ENCODE measurements at regions not wholly inside any gene's neighbourhood (a gene's known extent, or its start where the extent isn't known, plus 50 kb on each side); places are given as distances from the start of the nearest gene placed in this dataset.
"Not testable (repeated sequence)": the region's sequence is repeated elsewhere in the genome, so short reads cannot be mapped to it uniquely, and the experiment has no call there.

DNA sequence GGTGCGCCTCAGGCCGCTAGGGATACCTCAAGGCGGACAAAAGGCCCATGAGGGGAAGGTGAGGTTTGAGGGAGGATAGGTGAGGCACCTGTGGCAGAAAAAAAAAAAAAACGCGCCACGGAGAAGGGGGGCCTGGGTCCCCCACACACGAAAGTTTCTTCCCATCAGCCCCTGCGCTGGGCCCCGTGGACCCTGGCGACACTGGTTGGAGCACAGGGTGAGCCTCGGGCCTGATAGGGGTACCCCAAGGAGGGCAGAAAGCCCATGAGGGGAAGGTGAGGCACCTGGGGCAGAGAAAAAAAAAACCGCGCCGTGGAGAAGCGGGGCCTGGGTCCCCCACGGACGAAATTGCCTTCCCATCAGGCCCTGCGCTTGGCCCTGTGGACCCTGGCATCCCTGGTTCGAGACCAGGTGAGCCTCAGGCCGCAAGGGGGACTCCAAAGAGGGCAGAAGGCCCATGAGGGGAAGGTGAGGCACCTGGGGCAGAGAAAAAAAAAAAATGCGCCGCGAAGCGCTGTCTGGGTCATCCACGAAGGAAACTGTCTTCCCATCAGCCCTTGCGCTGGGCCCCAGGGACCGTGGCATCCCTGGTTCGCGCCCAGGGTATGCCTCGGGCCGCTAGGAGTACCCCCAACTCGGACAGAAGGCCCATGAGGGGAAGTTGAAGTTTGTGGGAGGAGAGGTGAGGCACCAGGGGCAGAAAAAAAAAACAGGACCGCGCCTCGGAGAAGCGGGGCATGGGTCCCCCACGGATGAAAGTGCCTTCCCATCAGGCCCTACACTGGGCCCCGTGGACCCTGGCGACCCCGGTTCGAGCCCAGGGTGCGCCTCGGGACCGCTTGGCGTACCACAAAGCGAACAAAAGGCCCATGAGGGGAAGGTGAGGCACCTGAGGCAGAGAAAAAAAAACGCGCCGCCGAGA, 226.2 kb downstream of the CCDC74A start:
- no peak for DNase-seq

- DNase-seq, result no peak
Measured at GRCh38 chr2:131754929-131755720, 227.4 kb downstream of the CCDC74A start.

GRCh38 chr2:131756141-131756907, 228.6 kb downstream of the CCDC74A start:
- no peak for DNase-seq

DNA sequence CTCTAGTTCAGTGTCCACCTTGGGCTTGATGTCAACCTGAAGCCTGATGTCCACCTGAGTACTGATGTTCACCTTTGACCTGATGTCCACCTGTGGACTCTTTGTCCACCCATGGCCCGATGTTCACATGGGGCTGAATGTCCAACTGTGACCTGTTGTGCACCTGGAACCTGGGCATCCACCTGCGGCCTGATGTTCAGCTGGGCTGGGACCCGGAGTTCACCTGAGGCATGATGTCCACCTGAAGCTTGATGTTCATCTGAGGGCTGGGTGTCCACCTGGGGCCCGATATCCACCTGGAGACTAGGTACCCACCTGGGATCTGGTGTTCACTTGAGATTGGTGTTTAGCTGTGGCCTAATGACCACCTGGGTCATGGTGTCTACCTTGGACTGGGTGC, 231.3 kb downstream of the CCDC74A start:
- not testable (repeated sequence) for DNase-seq

DNA sequence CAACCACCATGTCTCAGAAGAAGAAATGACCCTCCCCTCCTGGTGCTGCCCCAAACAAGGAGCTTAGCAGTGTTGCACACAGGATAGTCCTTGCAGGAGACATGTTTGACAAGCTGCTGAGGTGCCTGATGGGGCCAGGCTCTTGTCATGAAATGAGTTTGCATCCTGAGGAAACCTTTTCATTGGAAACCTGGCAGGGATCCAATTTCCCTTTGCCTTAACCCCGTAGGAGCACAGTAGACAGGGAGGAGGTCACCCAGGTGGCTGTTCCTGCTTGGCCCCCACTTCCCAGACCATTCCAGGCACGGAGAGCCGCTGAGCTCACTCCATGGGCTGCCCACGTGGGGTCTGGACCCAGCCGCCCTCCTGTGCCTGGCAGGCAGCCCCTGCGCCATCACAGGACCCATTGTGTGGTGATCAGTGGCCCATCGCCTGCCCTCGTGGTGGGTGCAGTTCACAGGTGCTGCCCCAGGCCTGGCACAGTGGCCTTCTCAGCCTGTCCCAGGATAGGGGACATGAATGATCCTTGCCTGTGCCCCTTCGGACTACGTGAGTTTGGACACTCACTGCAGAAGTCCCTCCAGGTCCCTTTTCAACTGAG, 247.4 kb downstream of the CCDC74A start:
- DNase-seq, result not testable (repeated sequence)

- DNase-seq, result not testable (repeated sequence)
Measured at GRCh38 chr2:131775903-131776506, 248.3 kb downstream of the CCDC74A start.

- not testable (repeated sequence) for DNase-seq
Measured at GRCh38 chr2:131780446-131780845, 252.8 kb downstream of the CCDC74A start.

- DNase-seq, result no peak
Measured at GRCh38 chr2:131801210-131801744, 273.6 kb downstream of the CCDC74A start.

GRCh38 chr2:131801745-131802350, 274.2 kb downstream of the CCDC74A start:
- not testable (repeated sequence) for DNase-seq

GRCh38 chr2:131802351-131802836, 274.7 kb downstream of the CCDC74A start:
- DNase-seq, result not testable (repeated sequence)

DNA sequence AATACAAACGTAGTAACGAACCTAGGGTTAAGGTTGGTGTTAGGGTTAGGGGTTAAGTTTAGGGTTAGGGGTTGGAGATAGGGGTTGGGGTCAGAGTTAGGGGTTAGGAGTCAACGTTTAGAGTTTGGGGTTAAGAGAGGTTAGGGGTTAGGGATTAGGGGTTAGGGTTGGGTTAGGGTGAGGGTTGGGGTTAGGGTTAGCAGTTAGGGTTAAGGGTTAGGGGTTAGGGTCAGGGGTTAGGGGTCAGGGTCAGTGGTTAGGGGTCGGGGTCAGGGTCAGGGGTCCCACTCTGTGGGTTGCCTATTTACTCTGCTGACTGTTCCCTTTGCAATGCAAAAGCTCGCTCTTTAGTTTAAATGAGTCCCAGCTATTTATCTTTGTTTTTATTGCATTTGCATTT, 275.5 kb downstream of the CCDC74A start:
- DNase-seq, result not testable (repeated sequence)

DNA sequence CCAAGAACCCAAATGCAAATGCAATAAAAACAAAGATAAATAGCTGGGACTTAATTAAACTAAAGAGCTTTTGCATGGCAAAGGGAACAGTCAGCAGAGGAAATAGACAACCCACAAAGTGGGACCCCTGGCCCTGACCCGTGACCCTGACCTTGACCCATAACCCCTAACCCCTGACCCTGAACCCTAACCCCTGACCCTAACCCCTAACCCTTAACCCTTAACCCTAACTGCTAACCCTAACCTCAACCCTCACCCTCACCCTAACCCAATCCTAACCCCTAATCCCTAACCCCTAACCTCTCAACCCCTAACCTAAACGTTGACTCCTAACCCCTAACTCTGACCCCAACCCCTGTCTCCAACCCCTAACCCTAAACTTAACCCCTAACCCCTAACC, 284.9 kb downstream of the CCDC74A start:
- DNase-seq, result not testable (repeated sequence)

GRCh38 chr2:131813378-131813777, 285.7 kb downstream of the CCDC74A start:
- DNase-seq, result not testable (repeated sequence)

- DNase-seq, result not testable (repeated sequence)
Measured at GRCh38 chr2:131818267-131818973, 290.7 kb downstream of the CCDC74A start.

GRCh38 chr2:131822237-131822721, 294.6 kb downstream of the CCDC74A start:
- DNase-seq, result not testable (repeated sequence)

DNA sequence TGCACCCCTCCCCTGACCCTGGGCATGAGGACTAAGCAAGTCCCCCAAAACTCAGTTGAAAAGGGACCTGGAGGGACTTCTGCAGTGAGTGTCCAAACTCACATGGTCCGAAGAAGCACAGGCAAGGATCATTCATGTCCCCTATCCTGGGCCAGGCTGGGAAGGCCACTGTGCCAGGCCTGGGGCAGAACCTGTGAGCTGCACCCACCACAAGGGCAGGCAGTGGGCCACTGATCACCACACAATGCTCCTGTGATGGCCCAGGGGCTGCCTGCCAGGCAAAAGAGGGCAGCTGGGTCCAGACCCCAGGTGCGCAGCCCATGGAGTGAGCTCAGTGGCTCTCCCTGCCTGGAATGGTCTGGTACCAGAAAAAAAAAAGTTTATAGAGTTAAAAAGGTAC, 295.4 kb downstream of the CCDC74A start:
- not testable (repeated sequence) for DNase-seq

- DNase-seq, result not testable (repeated sequence)
Measured at GRCh38 chr2:131824986-131825385, 297.3 kb downstream of the CCDC74A start.

DNA sequence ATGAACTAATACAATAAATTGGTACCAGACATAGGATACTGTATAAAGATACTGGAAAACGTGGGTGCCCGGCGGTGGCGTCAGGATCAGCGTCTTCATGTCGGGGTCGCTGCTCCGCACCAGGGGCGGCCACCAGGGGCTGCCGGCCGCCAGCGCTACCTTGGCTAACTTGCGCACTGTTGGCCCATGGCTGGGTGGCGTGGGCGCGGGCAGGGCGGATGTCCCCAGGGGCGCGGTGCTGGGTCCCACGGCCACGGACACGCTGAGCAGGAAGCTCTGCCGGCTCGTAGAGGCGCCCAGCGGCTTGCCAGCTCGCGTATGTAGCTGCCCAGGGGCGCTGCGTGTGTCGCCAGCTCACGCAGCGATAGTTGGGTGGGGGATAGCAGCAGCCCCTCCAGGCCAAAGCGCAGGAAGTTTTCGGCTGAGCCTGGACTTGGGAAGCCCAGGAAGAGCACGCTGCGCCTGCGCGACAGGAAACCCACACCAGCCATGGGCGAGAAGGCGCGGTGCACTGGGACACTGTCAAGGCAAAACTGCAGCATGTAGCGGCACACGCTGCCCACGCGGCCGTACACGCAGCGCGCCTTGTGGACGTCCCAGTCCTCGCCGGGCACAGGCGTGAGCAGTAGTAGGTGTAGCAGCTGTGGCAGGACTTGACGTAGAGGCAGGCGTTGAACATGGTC, 299.9 kb downstream of the CCDC74A start:
- no peak for DNase-seq

- DNase-seq, result no peak
Measured at GRCh38 chr2:131828164-131828561, 300.5 kb downstream of the CCDC74A start.

All from cerebellar nuclear complex (tissue), 1 donor.